ENCODE measurements at regions not wholly inside any gene's neighbourhood (a gene's known extent, or its start where the extent isn't known, plus 50 kb on each side); places are given as distances from the start of the nearest gene placed in this dataset.

GRCh38 chr18:39801010-39801409 is 2154.0 kb upstream of the PIK3C3 start (continued):
- TF ChIP-seq PHF8 (conservative IDR thresholded peaks at IDR 0.05; ENCODE audit: low read depth, low read length) (no peak), BACH1 (IDR thresholded peaks at IDR 0.05; ENCODE audit: low read length) (no peak), SP2 (IDR thresholded peaks at IDR 0.05; ENCODE audit: low read length) (no peak), KDM4A (IDR thresholded peaks at IDR 0.05; ENCODE audit: low read depth, low read length, severe bottlenecking) (no peak)

Data from H1 (cell line).